GM12878 (cell line): ENCODE measurements at regions not wholly inside any gene's neighbourhood (a gene's known extent, or its start where the extent isn't known, plus 50 kb on each side); places are given as distances from the start of the nearest gene placed in this dataset.

ENCODE experiments used
- BCL11A ChIP-seq: IDR thresholded peaks from 2 replicates; pipeline ENCODE4 v1.6.1; 2011; ENCODE audit warnings: low read depth, low read length
- CBFB ChIP-seq: IDR thresholded peaks from 2 replicates; pipeline ENCODE4 v1.6.1; 2016; ENCODE audit warnings: antibody characterized with exemption, low read depth
- CTCF ChIP-seq, 3 experiments: IDR thresholded peaks in 2 of 3; conservative IDR thresholded peaks in 1 of 3; 2 replicates each; pipeline ENCODE4 v1.5.1; 2011; ENCODE audit warnings: low read depth in 3 of 3, low read length in 3 of 3, mild to moderate bottlenecking in 3 of 3, control low read depth in 2 of 3, moderate library complexity in 2 of 3, inconsistent platforms in 1 of 3, mixed read lengths in 1 of 3; ENCODE audit not compliant: control insufficient read depth in 2 of 3, insufficient read depth in 1 of 3; ENCODE audit errors: extremely low read depth in 1 of 3
- POLR2AphosphoS5 ChIP-seq: IDR thresholded peaks from 2 replicates; pipeline ENCODE4 v1.6.1; 2011; ENCODE audit warnings: mild to moderate bottlenecking, low read length, inconsistent platforms
- SKIL ChIP-seq: fragments of 450-650 bp; IDR thresholded peaks from 2 replicates; pipeline ENCODE4 v1.6.1; 2017; ENCODE audit warnings: mild to moderate bottlenecking, low read depth, inconsistent platforms; ENCODE audit not compliant: poor library complexity, severe bottlenecking
- TAF1 ChIP-seq: IDR thresholded peaks from 2 replicates; pipeline ENCODE4 v1.6.1; 2011; ENCODE audit warnings: mild to moderate bottlenecking, low read depth, low read length, borderline replicate concordance
- USF2 ChIP-seq: IDR thresholded peaks from 2 replicates; pipeline ENCODE4 v1.6.1; 2011; ENCODE audit warnings: low read depth, low read length, improper control_type of control experiment, borderline replicate concordance
- YBX1 ChIP-seq: fragments of 450-650 bp; IDR thresholded peaks from 2 replicates; pipeline ENCODE4 v1.6.1; 2016; ENCODE audit warnings: antibody characterized with exemption
- ZNF24 ChIP-seq: fragments of 450-650 bp; IDR thresholded peaks from 2 replicates; pipeline ENCODE4 v1.6.1; 2017; ENCODE audit warnings: antibody characterized with exemption, mild to moderate bottlenecking

- TF ChIP-seq ZNF24, result no peak
- no peak for TF ChIP-seq BCL11A
- no peak for TF ChIP-seq CTCF (IDR thresholded peaks at IDR 0.05 in 2 of 3, conservative IDR thresholded peaks at IDR 0.05 in 1 of 3; ENCODE audit: control insufficient read depth in 2 of 3, extremely low read depth in 1 of 3, insufficient read depth in 1 of 3, low read depth in 3 of 3, low read length in 3 of 3)
- TF ChIP-seq CBFB, result no peak
- TF ChIP-seq YBX1, result no peak
- TF ChIP-seq USF2, result no peak
- no peak for TF ChIP-seq TAF1
- no peak for TF ChIP-seq SKIL
- TF ChIP-seq POLR2AphosphoS5, result no peak
Measured at GRCh38 chr22:48592066-48592345, 1235.7 kb downstream of the BRD1 start.
